NCI-H345 (cell line): ENCODE measurements at regions not wholly inside any gene's neighbourhood (a gene's known extent, or its start where the extent isn't known, plus 50 kb on each side); places are given as distances from the start of the nearest gene placed in this dataset.

Experiments
- DNase-seq: peaks from one replicate; lab custom pipeline; 2025; lab: John Stamatoyannopoulos, UW

GRCh38 chr20:24870057-24870456 is 79.0 kb upstream of the CST7 start:
- DNase-seq: no peak

GRCh38 chr20:24870881-24871280 is 78.2 kb upstream of the CST7 start:
- DNase-seq: no peak

GRCh38 chr20:24871480-24872213 is 77.4 kb upstream of the CST7 start:
- no peak for DNase-seq

- peak; percentile 89 for DNase-seq
These were observed 76.6 kb upstream of the CST7 start for GRCh38 chr20:24872291-24873024.

GRCh38 chr20:24873025-24873620 is 75.9 kb upstream of the CST7 start:
- DNase-seq: no peak

GRCh38 chr20:24875078-24875477 is 74.0 kb upstream of the CST7 start:
- no peak for DNase-seq

GRCh38 chr20:24877652-24878051 is 71.4 kb upstream of the CST7 start:
- DNase-seq: no peak

- DNase-seq: no peak
These were observed 70.4 kb upstream of the CST7 start for GRCh38 chr20:24878657-24879056.

GRCh38 chr20:24879875-24880274 is 69.2 kb upstream of the CST7 start:
- DNase-seq: no peak

- no peak for DNase-seq
These were observed 68.7 kb upstream of the CST7 start for GRCh38 chr20:24880356-24880755.

GRCh38 chr20:24890286-24890685 is 58.8 kb upstream of the CST7 start:
- DNase-seq: no peak

- no peak for DNase-seq
These were observed 57.3 kb upstream of the CST7 start for GRCh38 chr20:24891546-24892393.

GRCh38 chr20:24892522-24892921 is 56.5 kb upstream of the CST7 start:
- DNase-seq: no peak

- DNase-seq: no peak
These were observed 56.1 kb upstream of the CST7 start for GRCh38 chr20:24892931-24893330.

- DNase-seq: no peak
These were observed 54.6 kb upstream of the CST7 start for GRCh38 chr20:24894488-24894887.

GRCh38 chr20:24894967-24895366 is 54.1 kb upstream of the CST7 start:
- DNase-seq: no peak

GRCh38 chr20:24895431-24895830 is 53.6 kb upstream of the CST7 start:
- no peak for DNase-seq

GRCh38 chr20:24895898-24896658 is 53.0 kb upstream of the CST7 start:
- no peak for DNase-seq

- no peak for DNase-seq
These were observed 52.1 kb upstream of the CST7 start for GRCh38 chr20:24896984-24897383.

GRCh38 chr20:24897974-24898373 is 51.1 kb upstream of the CST7 start:
- no peak for DNase-seq

- DNase-seq: no peak
These were observed 49.9 kb upstream of the CST7 start for GRCh38 chr20:24899153-24899552.
